Psoas muscle (tissue), 7 donors: ENCODE measurements at regions not wholly inside any gene's neighbourhood (a gene's known extent, or its start where the extent isn't known, plus 50 kb on each side); places are given as distances from the start of the nearest gene placed in this dataset.
"Not testable (repeated sequence)": the region's sequence is repeated elsewhere in the genome, so short reads cannot be mapped to it uniquely, and the experiment has no call there.

Source experiments
- ATAC-seq, 4 donors: fragments of 200-7000 bp; cut with Tn5 transposase; one replicate each; pipeline ENCODE4 v1.9.1; 2020; ENCODE audit warnings: moderate library complexity in 3 of 4, mild to moderate bottlenecking in 2 of 4
- DNase-seq, 2 donors: peaks; one replicate each; pipeline ENCODE4 v3.0.0-alpha.2; 2020
- H3K27ac ChIP-seq: fragments of 200-600 bp; one replicate; pipeline ENCODE4 v1.8.0; 2022
- H3K27me3 ChIP-seq, 3 donors: fragments of 200-600 bp in 1 of 3; one replicate each; pipeline versions ENCODE4 v1.6.1 to v1.8.0; 2013 to 2022; ENCODE audit warnings: low read length in 2 of 3, mild to moderate bottlenecking in 2 of 3, moderate library complexity in 1 of 3; ENCODE audit not compliant: insufficient read depth in 3 of 3
- H3K36me3 ChIP-seq, 2 donors: fragments of 200-600 bp in 1 of 2; one replicate each; pipeline versions ENCODE4 v1.6.1 to v1.8.0; 2013 to 2022; ENCODE audit warnings: low read depth in 1 of 2, mild to moderate bottlenecking in 1 of 2, moderate library complexity in 1 of 2; ENCODE audit not compliant: insufficient read depth in 1 of 2
- H3K4me1 ChIP-seq: fragments of 200-600 bp; one replicate; pipeline ENCODE4 v1.8.0; 2022
- H3K4me3 ChIP-seq: fragments of 200-600 bp; one replicate; pipeline ENCODE4 v1.8.0; 2022; ENCODE audit warnings: mild to moderate bottlenecking
- H3K9me3 ChIP-seq: fragments of 200-600 bp; one replicate; pipeline ENCODE4 v1.8.0; 2022
- WGBS, 3 donors: extraction: QIAGEN DNeasy Blood & Tissue Kit; methylation state at CpG; one replicate each; pipeline versions ENCODE4 v1.1.6 to v1.1.7; 2013; 5-methylcytosine and 5-hydroxymethylcytosine counted together
- intact Hi-C, 2 donors: fragments of 100-400 bp; cut with DNase I; formaldehyde crosslinking; loops; one replicate each; pipeline versions ENCODE4 v1.11.0 to v1.14.2; 2022
- TF ChIP-seq, protein P1 (sequence below): fragments of 200-600 bp; IDR thresholded peaks from one replicate; pipeline ENCODE4 v1.8.0; 2022; ENCODE audit warnings: antibody characterized with exemption
- donor health status: healthy with polysubstance abuse.
- donor health status: DM: no; HTN: no; CAD: no; lungs with moderate emphysema.
- donor health status: Bipolar disorder and iron deficiency.
- donor health status: healthy.
- donor health status: DM: yes; HTN: yes; CAD: no.
- donor health status: DM: no; HTN: no; CAD: no.
- donor health status: DM: yes; HTN: yes; CAD: no.

DNA sequence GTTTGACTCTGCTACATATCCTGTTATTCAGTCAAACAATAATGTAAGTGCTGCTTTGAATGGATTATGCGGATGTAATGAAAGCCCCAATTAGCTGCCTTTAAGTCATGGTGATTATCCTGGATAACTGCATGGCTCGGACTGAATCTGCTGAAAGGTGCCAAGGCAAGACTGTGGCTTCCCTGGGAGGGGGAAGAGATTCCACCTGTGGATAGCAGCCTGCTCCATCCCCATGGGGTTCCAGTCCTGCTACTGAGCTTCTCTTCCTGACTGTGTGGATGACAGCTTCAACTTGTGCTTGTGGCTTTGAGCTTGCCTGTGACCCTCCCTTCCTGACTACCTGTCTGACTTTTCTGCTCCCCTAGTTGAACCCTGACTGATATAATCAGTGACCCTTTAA lies 540.0 kb upstream of the GYPC start:
- no peaks in the 10 kb centered on the region for H3K36me3 ChIP-seq
- intact Hi-C loops: no loop called here
- no peaks in the 10 kb centered on the region for H3K4me1 ChIP-seq
- TF ChIP-seq, protein P1, sequence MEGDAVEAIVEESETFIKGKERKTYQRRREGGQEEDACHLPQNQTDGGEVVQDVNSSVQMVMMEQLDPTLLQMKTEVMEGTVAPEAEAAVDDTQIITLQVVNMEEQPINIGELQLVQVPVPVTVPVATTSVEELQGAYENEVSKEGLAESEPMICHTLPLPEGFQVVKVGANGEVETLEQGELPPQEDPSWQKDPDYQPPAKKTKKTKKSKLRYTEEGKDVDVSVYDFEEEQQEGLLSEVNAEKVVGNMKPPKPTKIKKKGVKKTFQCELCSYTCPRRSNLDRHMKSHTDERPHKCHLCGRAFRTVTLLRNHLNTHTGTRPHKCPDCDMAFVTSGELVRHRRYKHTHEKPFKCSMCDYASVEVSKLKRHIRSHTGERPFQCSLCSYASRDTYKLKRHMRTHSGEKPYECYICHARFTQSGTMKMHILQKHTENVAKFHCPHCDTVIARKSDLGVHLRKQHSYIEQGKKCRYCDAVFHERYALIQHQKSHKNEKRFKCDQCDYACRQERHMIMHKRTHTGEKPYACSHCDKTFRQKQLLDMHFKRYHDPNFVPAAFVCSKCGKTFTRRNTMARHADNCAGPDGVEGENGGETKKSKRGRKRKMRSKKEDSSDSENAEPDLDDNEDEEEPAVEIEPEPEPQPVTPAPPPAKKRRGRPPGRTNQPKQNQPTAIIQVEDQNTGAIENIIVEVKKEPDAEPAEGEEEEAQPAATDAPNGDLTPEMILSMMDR: no peak
- no peak for DNase-seq
- no peak overlapping the region for H3K27ac ChIP-seq
- ATAC-seq: no peak
- 36 to 53% (median 36%) methylated on average over 2 of the region's 2 CpGs for WGBS, 3 donors
- H3K4me3 ChIP-seq: no peak overlapping the region
- H3K27me3 ChIP-seq: no peaks in the 10 kb centered on the region
- H3K9me3 ChIP-seq: no peaks in the 10 kb centered on the region

DNA sequence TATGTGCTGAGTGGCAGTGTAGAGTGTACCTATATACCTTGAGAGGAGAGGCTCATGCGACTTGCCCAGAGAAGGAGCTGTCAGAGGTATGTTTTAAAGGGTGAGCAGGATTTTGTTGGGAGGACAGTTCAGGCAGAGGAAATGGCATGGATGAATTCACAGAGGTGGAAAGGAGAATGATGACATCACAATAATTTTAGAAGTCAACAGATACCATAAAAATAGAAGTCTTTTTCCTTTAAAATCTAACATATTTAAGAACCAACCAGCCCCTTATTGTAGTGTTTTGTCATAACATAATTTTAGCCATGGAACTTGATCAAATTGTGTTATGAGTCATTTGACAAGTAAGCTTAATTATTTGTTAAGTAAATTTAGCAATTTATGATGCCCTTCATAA lies 538.1 kb upstream of the GYPC start:
- DNase-seq (no peak), ATAC-seq (no peak)
- Histone ChIP-seq H3K4me3 (no peak overlapping the region), H3K4me1 (no peaks in the 10 kb centered on the region), H3K27me3 (no peaks in the 10 kb centered on the region), H3K9me3 (no peaks in the 10 kb centered on the region), H3K27ac (no peak overlapping the region), H3K36me3 (no peaks in the 10 kb centered on the region)
- intact Hi-C loops: no loop called here
- TF ChIP-seq, protein P1: no peak
- 93 to 100% (median 97%) methylated on average over 1 of the region's 1 CpG for WGBS, 3 donors

DNA sequence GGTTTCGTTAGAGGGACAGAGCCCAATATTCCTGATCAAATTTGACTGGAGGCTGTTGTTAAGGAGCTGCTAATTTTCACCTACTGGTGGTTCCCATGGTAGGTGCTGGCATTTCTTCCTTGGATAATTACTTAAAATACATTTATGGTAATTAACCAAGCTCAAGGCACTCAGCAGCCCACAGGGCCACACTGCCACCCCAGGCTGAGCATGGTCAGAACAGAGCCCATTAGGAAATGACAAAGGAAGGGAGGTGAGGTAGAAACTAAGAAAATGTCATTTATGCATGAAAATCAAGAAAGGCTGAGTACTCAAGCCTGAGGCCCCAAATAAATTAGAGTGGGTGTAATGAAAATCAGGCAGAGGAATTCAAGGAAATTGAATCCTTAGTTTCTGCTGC lies 510.2 kb upstream of the GYPC start:
- H3K36me3 ChIP-seq: no peaks in the 10 kb centered on the region
- WGBS, 3 donors: 38 to 69% (median 54%) methylated on average over 1 of the region's 1 CpG
- H3K27me3 ChIP-seq: no peaks in the 10 kb centered on the region
- H3K4me1 ChIP-seq: no peaks in the 10 kb centered on the region
- intact Hi-C loops: no loop called here
- DNase-seq (no peak), ATAC-seq (no peak)
- TF ChIP-seq, protein P1: no peak
- no peak overlapping the region for H3K27ac ChIP-seq
- no peak overlapping the region for H3K4me3 ChIP-seq
- H3K9me3 ChIP-seq: peaks cover 10% of the 10 kb centered on the region

DNA sequence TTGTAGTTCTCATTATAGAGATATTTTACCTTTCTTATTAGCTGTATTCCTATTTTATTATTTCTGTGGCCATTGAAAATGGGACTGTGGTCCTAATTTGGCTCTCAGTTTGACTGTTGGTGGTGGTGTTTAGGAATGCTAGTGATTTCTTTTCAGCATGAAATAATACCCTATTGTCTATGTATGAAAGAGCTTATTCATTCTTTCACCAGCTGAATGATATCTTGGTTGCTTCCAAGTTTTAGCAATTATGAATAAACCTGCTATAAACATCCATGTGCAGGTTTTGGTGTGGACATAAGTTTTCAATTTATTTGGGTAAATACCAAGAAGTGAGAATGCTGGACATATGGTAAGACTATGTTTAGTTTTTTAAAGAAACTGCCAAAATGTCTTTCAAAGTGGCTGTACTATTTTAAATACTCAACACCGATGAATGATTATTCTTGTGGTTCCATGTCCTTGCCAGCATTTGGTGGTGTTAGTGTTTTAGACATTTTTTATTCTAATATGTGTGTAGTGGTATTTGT lies 501.6 kb upstream of the GYPC start:
- Histone ChIP-seq H3K4me3 (no peak overlapping the region), H3K36me3 (no peaks in the 10 kb centered on the region), H3K27me3 (no peaks in the 10 kb centered on the region), H3K9me3 (peaks cover 10% of the 10 kb centered on the region), H3K27ac (no peak overlapping the region), H3K4me1 (no peaks in the 10 kb centered on the region)
- 69 to 79% (median 71%) methylated on average over 1 of the region's 1 CpG for WGBS, 3 donors
- DNase-seq (no peak), ATAC-seq (no peak)
- intact Hi-C loops: no loop called here
- TF ChIP-seq, protein P1: no peak

DNA sequence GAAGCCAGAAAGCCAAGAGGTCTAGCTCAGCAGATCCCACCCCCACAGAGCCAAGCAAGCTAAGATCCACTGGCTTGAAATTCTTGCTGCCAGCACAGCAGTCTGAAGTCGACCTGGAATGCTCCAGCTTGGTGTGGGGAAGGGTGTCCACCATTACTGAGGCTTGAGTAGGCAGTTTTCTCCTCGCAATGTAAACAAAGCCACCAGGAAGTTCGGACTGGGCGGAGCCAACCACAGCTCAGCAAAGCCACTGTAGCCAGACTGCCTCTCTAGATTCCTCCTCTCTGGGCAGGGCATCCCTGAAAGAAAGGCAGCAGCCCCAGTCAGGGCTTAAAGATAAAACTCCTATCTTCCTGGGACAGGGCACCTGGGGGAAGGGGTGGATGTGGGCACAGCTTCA lies 495.0 kb upstream of the GYPC start:
- 71 to 81% (median 74%) methylated on average over 4 of the region's 4 CpGs for WGBS, 3 donors
- intact Hi-C loops, H3K27me3 ChIP-seq, DNase-seq, H3K4me1 ChIP-seq, ATAC-seq, H3K4me3 ChIP-seq, H3K27ac ChIP-seq, H3K36me3 ChIP-seq, H3K9me3 ChIP-seq: not testable (repeated sequence)
